LNCAP (cell line): ENCODE measurements at regions not wholly inside any gene's neighbourhood (a gene's known extent, or its start where the extent isn't known, plus 50 kb on each side); places are given as distances from the start of the nearest gene placed in this dataset.

Source experiments
- CTCF ChIP-seq: fragments of 450-650 bp; IDR thresholded peaks from 2 replicates; pipeline ENCODE4 v1.5.1; 2017; ENCODE audit warnings: mild to moderate bottlenecking

GRCh38 chr16:48734220-48734619 is 124.2 kb upstream of the N4BP1 start:
- no peak for TF ChIP-seq CTCF

- TF ChIP-seq CTCF = no peak
These were observed 94.7 kb upstream of the N4BP1 start for GRCh38 chr16:48704710-48705109.

- peak; percentile 80 for TF ChIP-seq CTCF
These were observed 77.5 kb upstream of the N4BP1 start for GRCh38 chr16:48687421-48688038.

- no peak for TF ChIP-seq CTCF
These were observed 74.2 kb upstream of the N4BP1 start for GRCh38 chr16:48684148-48684547.

- no peak for TF ChIP-seq CTCF
These were observed 73.0 kb upstream of the N4BP1 start for GRCh38 chr16:48682971-48683370.

GRCh38 chr16:48681520-48681919 is 71.5 kb upstream of the N4BP1 start:
- no peak for TF ChIP-seq CTCF

- no peak for TF ChIP-seq CTCF
These were observed 70.9 kb upstream of the N4BP1 start for GRCh38 chr16:48680881-48681280.

GRCh38 chr16:48676836-48677235 is 66.9 kb upstream of the N4BP1 start:
- no peak for TF ChIP-seq CTCF
